ENCODE measurements at regions not wholly inside any gene's neighbourhood (a gene's known extent, or its start where the extent isn't known, plus 50 kb on each side); places are given as distances from the start of the nearest gene placed in this dataset.

DNA sequence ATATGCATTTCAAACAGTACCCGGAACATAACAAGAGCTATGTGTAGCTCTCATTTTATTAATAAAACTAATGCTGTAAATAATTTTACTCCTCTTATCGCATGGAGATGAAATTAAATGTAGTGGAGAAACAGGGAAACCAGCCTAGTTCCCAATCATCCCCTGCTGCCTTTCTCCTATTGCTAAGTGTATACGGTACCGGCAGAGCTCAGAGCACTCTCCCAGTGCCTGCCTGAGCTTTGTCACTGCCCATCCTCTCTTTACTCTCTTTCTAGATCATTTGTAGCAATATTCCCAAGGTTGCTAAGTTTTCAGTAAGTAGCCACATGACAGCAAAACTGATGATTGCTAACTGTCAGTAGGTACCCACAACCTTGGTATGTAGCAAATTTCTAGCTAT, 85.5 kb upstream of the ZSWIM2 start:
- Histone ChIP-seq H3K4me3 (ENCODE audit: low read depth, low read length, poor library complexity, severe bottlenecking) (no peak overlapping the region), H3K36me3 (ENCODE audit: insufficient read depth, low read length) (no peaks in the 10 kb centered on the region), H4K20me1 (ENCODE audit: insufficient read depth, low read length) (no peaks in the 10 kb centered on the region), H3K4me2 (ENCODE audit: low read length) (no peak overlapping the region), H3K79me2 (ENCODE audit: insufficient read depth, low read length) (no peaks in the 10 kb centered on the region), H3K4me1 (ENCODE audit: insufficient read depth, low read length, severe bottlenecking) (no peaks in the 10 kb centered on the region), H3K9me2 (ENCODE audit: low read depth, low read length) (no peaks in the 10 kb centered on the region), H3F3A (ENCODE audit: insufficient read depth, low read length) (no peaks in the 10 kb centered on the region), H3K27ac (ENCODE audit: low read depth, low read length, poor library complexity, severe bottlenecking) (no peak overlapping the region), H3K9me3 (ENCODE audit: low read length) (no peaks in the 10 kb centered on the region), H3K9ac (ENCODE audit: low read length) (no peak overlapping the region), H2AFZ (ENCODE audit: low read length) (no peak overlapping the region), H3K27me3 (ENCODE audit: insufficient read depth, low read length) (no peaks in the 10 kb centered on the region)
- TF ChIP-seq, protein P1, sequence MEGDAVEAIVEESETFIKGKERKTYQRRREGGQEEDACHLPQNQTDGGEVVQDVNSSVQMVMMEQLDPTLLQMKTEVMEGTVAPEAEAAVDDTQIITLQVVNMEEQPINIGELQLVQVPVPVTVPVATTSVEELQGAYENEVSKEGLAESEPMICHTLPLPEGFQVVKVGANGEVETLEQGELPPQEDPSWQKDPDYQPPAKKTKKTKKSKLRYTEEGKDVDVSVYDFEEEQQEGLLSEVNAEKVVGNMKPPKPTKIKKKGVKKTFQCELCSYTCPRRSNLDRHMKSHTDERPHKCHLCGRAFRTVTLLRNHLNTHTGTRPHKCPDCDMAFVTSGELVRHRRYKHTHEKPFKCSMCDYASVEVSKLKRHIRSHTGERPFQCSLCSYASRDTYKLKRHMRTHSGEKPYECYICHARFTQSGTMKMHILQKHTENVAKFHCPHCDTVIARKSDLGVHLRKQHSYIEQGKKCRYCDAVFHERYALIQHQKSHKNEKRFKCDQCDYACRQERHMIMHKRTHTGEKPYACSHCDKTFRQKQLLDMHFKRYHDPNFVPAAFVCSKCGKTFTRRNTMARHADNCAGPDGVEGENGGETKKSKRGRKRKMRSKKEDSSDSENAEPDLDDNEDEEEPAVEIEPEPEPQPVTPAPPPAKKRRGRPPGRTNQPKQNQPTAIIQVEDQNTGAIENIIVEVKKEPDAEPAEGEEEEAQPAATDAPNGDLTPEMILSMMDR (IDR thresholded peaks at IDR 0.05; ENCODE audit: low read length), result no peak
- no peak for TF ChIP-seq EZH2 (IDR thresholded peaks at IDR 0.05; ENCODE audit: borderline replicate concordance, low read length)

DNA sequence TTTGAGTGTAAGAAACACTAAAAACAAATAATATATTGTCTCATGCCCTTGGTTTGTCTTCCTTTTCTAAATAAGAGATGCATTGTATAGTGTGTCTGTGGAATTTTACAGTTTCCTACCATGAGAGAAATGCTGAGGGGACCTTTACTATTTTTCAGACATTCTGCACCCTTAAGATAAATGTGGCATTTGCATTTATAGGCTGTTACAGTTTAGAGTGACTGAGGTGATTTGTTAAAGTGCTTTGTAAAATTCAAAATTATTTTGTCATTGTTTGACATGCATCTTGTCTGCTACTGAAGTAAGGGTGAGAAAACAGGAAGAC, 78.9 kb upstream of the ZSWIM2 start:
- no peaks in the 10 kb centered on the region for H3K9me3 ChIP-seq (ENCODE audit: low read length)
- TF ChIP-seq EZH2 (IDR thresholded peaks at IDR 0.05; ENCODE audit: borderline replicate concordance, low read length), result no peak
- TF ChIP-seq, protein P1 (IDR thresholded peaks at IDR 0.05; ENCODE audit: low read length), result no peak
- H4K20me1 ChIP-seq (ENCODE audit: insufficient read depth, low read length), result no peaks in the 10 kb centered on the region
- no peak overlapping the region for H3K9ac ChIP-seq (ENCODE audit: low read length)
- no peaks in the 10 kb centered on the region for H3F3A ChIP-seq (ENCODE audit: insufficient read depth, low read length)
- no peaks in the 10 kb centered on the region for H3K27me3 ChIP-seq (ENCODE audit: insufficient read depth, low read length)
- H3K27ac ChIP-seq (ENCODE audit: low read depth, low read length, poor library complexity, severe bottlenecking), result no peak overlapping the region
- no peak overlapping the region for H3K4me2 ChIP-seq (ENCODE audit: low read length)
- H2AFZ ChIP-seq (ENCODE audit: low read length), result no peak overlapping the region
- no peaks in the 10 kb centered on the region for H3K36me3 ChIP-seq (ENCODE audit: insufficient read depth, low read length)
- H3K4me3 ChIP-seq (ENCODE audit: low read depth, low read length, poor library complexity, severe bottlenecking), result no peak overlapping the region
- H3K79me2 ChIP-seq (ENCODE audit: insufficient read depth, low read length), result no peaks in the 10 kb centered on the region
- no peaks in the 10 kb centered on the region for H3K9me2 ChIP-seq (ENCODE audit: low read depth, low read length)
- no peaks in the 10 kb centered on the region for H3K4me1 ChIP-seq (ENCODE audit: insufficient read depth, low read length, severe bottlenecking)

DNA sequence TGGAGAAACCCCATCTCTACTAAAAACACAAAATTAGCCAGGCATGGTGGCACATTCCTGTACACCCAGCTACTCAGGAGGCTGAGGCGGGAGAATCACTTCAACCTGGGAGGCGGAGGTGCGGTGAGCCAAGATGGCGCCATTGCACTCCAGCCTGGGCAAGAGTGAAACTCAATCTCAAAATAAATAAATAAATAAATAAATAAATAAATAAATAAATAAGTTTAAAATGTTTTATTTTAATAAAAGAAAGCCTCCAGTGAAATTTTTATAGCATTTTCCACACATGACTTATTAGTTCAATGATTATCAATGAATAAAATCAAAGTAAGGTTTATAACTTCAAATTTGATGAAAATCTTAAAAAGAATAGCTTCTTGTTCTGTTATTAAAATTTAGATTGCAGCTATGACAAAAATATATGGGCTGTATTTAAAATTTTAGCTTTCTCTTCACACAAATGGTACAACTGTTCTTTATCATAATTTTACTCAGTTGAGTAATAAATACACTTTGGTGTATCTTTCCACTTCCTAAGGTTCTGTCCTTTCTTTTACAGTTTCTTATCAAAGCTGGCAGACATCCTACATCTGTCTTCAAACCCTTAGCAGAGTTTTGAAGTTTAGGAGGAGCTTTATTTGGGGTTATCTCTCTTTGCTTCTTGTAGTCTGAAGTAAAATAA, 78.4 kb upstream of the ZSWIM2 start:
- no peak for TF ChIP-seq EZH2 (IDR thresholded peaks at IDR 0.05; ENCODE audit: borderline replicate concordance, low read length)
- TF ChIP-seq, protein P1 (IDR thresholded peaks at IDR 0.05; ENCODE audit: low read length), result no peak
- Histone ChIP-seq H3K36me3 (ENCODE audit: insufficient read depth, low read length) (no peaks in the 10 kb centered on the region), H3K9me2 (ENCODE audit: low read depth, low read length) (no peaks in the 10 kb centered on the region), H3K27me3 (ENCODE audit: insufficient read depth, low read length) (no peaks in the 10 kb centered on the region), H4K20me1 (ENCODE audit: insufficient read depth, low read length) (no peaks in the 10 kb centered on the region), H3K27ac (ENCODE audit: low read depth, low read length, poor library complexity, severe bottlenecking) (no peak overlapping the region), H3F3A (ENCODE audit: insufficient read depth, low read length) (no peaks in the 10 kb centered on the region), H3K4me2 (ENCODE audit: low read length) (no peak overlapping the region), H2AFZ (ENCODE audit: low read length) (no peak overlapping the region), H3K9me3 (ENCODE audit: low read length) (no peaks in the 10 kb centered on the region), H3K4me1 (ENCODE audit: insufficient read depth, low read length, severe bottlenecking) (no peaks in the 10 kb centered on the region), H3K4me3 (ENCODE audit: low read depth, low read length, poor library complexity, severe bottlenecking) (no peak overlapping the region), H3K9ac (ENCODE audit: low read length) (no peak overlapping the region), H3K79me2 (ENCODE audit: insufficient read depth, low read length) (no peaks in the 10 kb centered on the region)
